Globus pallidus (tissue), 1 donor: ENCODE measurements at regions not wholly inside any gene's neighbourhood (a gene's known extent, or its start where the extent isn't known, plus 50 kb on each side); places are given as distances from the start of the nearest gene placed in this dataset.
"Not testable (repeated sequence)": the region's sequence is repeated elsewhere in the genome, so short reads cannot be mapped to it uniquely, and the experiment has no call there.

ENCODE experiments used
- DNase-seq: peaks from one replicate; pipeline ENCODE4 v3.0.0-alpha.2; 2015; ENCODE audit warnings: low spot score

- no peak for DNase-seq
Observed at GRCh38 chr11:88061111-88061510, 114.1 kb downstream of the RAB38 start.

- DNase-seq, result no peak
Observed at GRCh38 chr11:88059326-88059725, 115.9 kb downstream of the RAB38 start.

- DNase-seq, result no peak
Observed at GRCh38 chr11:88051396-88051795, 123.8 kb downstream of the RAB38 start.

GRCh38 chr11:88050247-88050646, 125.0 kb downstream of the RAB38 start:
- no peak for DNase-seq

GRCh38 chr11:88045288-88045687, 130.0 kb downstream of the RAB38 start:
- DNase-seq, result not testable (repeated sequence)

GRCh38 chr11:88044658-88045057, 130.6 kb downstream of the RAB38 start:
- not testable (repeated sequence) for DNase-seq

GRCh38 chr11:88043149-88043548, 132.1 kb downstream of the RAB38 start:
- no peak for DNase-seq

- DNase-seq, result no peak
Observed at GRCh38 chr11:88042647-88043046, 132.6 kb downstream of the RAB38 start.

- no peak for DNase-seq
Observed at GRCh38 chr11:88042238-88042637, 133.0 kb downstream of the RAB38 start.

- DNase-seq, result no peak
Observed at GRCh38 chr11:88041679-88042078, 133.6 kb downstream of the RAB38 start.

GRCh38 chr11:88040148-88040496, 135.1 kb downstream of the RAB38 start:
- DNase-seq, result no peak

- no peak for DNase-seq
Observed at GRCh38 chr11:88039476-88040147, 135.6 kb downstream of the RAB38 start.

- DNase-seq, result no peak
Observed at GRCh38 chr11:88038063-88038462, 137.2 kb downstream of the RAB38 start.

- DNase-seq, result no peak
Observed at GRCh38 chr11:88036701-88037100, 138.5 kb downstream of the RAB38 start.

- DNase-seq, result no peak
Observed at GRCh38 chr11:88035271-88035670, 140.0 kb downstream of the RAB38 start.

- no peak for DNase-seq
Observed at GRCh38 chr11:88017666-88018065, 157.6 kb downstream of the RAB38 start.

- peak; percentile 57 for DNase-seq
Observed at GRCh38 chr11:88016392-88017170, 158.7 kb downstream of the RAB38 start.

- DNase-seq, result no peak
Observed at GRCh38 chr11:88015170-88015569, 160.1 kb downstream of the RAB38 start.

- DNase-seq, result no peak
Observed at GRCh38 chr11:88013508-88014065, 161.7 kb downstream of the RAB38 start.

- no peak for DNase-seq
Observed at GRCh38 chr11:88012456-88012855, 162.8 kb downstream of the RAB38 start.

GRCh38 chr11:87976009-87976408, 199.2 kb downstream of the RAB38 start:
- DNase-seq, result no peak

GRCh38 chr11:87974797-87975196, 200.4 kb downstream of the RAB38 start:
- no peak for DNase-seq

- no peak for DNase-seq
Observed at GRCh38 chr11:87972133-87972532, 203.1 kb downstream of the RAB38 start.
